ENCODE measurements at regions not wholly inside any gene's neighbourhood (a gene's known extent, or its start where the extent isn't known, plus 50 kb on each side); places are given as distances from the start of the nearest gene placed in this dataset.

DNA sequence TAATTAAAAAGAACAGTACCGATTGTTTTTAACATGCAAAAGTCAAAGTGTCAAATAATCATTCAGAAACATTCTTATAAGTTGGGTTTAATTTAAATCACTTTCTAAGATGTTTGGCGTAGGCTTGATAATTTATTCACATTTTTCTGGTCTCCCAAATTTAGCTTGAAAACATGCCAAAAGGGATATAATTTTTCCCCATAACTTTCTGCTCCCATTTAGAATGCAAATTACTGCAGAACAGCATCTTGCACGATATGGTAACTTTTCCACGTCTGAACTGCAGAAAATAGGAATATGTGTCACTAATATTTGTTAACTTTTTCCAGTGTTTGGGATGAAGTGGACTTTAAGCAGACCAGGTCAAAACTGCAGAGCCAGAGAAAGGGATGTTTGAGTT, 1592.4 kb upstream of the SEL1L start:
- TF ChIP-seq, protein P1, sequence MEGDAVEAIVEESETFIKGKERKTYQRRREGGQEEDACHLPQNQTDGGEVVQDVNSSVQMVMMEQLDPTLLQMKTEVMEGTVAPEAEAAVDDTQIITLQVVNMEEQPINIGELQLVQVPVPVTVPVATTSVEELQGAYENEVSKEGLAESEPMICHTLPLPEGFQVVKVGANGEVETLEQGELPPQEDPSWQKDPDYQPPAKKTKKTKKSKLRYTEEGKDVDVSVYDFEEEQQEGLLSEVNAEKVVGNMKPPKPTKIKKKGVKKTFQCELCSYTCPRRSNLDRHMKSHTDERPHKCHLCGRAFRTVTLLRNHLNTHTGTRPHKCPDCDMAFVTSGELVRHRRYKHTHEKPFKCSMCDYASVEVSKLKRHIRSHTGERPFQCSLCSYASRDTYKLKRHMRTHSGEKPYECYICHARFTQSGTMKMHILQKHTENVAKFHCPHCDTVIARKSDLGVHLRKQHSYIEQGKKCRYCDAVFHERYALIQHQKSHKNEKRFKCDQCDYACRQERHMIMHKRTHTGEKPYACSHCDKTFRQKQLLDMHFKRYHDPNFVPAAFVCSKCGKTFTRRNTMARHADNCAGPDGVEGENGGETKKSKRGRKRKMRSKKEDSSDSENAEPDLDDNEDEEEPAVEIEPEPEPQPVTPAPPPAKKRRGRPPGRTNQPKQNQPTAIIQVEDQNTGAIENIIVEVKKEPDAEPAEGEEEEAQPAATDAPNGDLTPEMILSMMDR (IDR thresholded peaks at IDR 0.05): no peak
- no peak for TF ChIP-seq POLR2A (IDR thresholded peaks at IDR 0.05)
- H3K27me3 ChIP-seq: no peaks in the 10 kb centered on the region
- H3K4me3 ChIP-seq: no peak overlapping the region
- intact Hi-C loops (cut with DNase I): no loop called here
- no peak overlapping the region for H3K27ac ChIP-seq
- H3K9me3 ChIP-seq (replicated peaks in 1 of 3): no peaks in the 10 kb centered on the region
- H3K36me3 ChIP-seq (replicated peaks in 1 of 2): no peaks in the 10 kb centered on the region
- WGBS, 4 donors: 70 to 84% (median 73%) methylated on average over 4 of the region's 4 CpGs
- H3K4me1 ChIP-seq (replicated peaks in 1 of 2): no peaks in the 10 kb centered on the region
- DNase-seq: no peak

DNA sequence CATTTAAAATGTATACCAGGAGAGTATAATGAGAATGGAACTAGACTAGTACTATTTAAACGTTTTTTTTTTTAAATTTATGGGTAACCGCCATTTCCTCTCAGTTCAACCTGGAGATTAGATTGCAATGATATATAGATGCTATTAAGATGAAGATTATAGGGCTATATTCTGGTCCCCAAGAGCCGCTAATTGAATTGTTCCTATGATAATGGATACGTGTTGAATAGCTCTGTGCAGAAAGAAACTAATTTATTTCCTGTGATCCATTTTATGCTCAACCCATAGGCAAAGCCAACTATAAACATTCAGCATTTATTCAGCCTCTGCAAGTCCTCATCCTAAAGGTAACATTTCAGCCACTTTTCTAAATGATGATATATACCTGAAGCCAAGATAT, 1595.1 kb upstream of the SEL1L start:
- 58 to 70% (median 67%) methylated on average over 4 of the region's 4 CpGs for WGBS, 4 donors
- no peak for TF ChIP-seq POLR2A (IDR thresholded peaks at IDR 0.05)
- TF ChIP-seq, protein P1 (IDR thresholded peaks at IDR 0.05): no peak
- H3K27me3 ChIP-seq: no peaks in the 10 kb centered on the region
- no peaks in the 10 kb centered on the region for H3K9me3 ChIP-seq (replicated peaks in 1 of 3)
- no peaks in the 10 kb centered on the region for H3K36me3 ChIP-seq (replicated peaks in 1 of 2)
- no peaks in the 10 kb centered on the region for H3K4me1 ChIP-seq (replicated peaks in 1 of 2)
- intact Hi-C loops (cut with DNase I): no loop called here
- DNase-seq: no peak
- no peak overlapping the region for H3K4me3 ChIP-seq
- H3K27ac ChIP-seq: no peak overlapping the region

DNA sequence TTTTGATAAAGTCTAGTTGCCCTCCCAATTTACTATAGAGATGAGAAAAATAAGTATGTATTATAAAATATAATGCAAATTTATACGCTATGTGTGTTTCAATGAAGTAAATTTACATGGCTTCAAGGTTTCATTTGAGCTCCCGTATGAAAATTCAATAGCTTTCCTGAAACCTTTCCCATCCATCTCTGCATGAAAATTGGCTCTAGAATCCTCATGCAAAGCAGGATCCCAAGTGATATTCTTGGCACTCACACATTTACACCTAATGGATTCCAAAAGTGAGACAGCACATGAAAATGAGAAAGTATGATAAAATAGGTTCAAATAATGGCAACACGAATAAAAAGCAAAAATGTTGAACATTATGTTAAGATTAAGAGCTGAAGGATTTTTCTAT, 1595.8 kb upstream of the SEL1L start:
- no peaks in the 10 kb centered on the region for H3K4me1 ChIP-seq (replicated peaks in 1 of 2)
- H3K36me3 ChIP-seq (replicated peaks in 1 of 2): no peaks in the 10 kb centered on the region
- intact Hi-C loops (cut with DNase I): no loop called here
- no peak overlapping the region for H3K27ac ChIP-seq
- no peaks in the 10 kb centered on the region for H3K9me3 ChIP-seq (replicated peaks in 1 of 3)
- WGBS, 4 donors: 72 to 85% (median 76%) methylated on average over 3 of the region's 3 CpGs
- no peak overlapping the region for H3K4me3 ChIP-seq
- no peaks in the 10 kb centered on the region for H3K27me3 ChIP-seq
- DNase-seq: no peak
- TF ChIP-seq POLR2A (IDR thresholded peaks at IDR 0.05): no peak
- TF ChIP-seq, protein P1 (IDR thresholded peaks at IDR 0.05): no peak

DNA sequence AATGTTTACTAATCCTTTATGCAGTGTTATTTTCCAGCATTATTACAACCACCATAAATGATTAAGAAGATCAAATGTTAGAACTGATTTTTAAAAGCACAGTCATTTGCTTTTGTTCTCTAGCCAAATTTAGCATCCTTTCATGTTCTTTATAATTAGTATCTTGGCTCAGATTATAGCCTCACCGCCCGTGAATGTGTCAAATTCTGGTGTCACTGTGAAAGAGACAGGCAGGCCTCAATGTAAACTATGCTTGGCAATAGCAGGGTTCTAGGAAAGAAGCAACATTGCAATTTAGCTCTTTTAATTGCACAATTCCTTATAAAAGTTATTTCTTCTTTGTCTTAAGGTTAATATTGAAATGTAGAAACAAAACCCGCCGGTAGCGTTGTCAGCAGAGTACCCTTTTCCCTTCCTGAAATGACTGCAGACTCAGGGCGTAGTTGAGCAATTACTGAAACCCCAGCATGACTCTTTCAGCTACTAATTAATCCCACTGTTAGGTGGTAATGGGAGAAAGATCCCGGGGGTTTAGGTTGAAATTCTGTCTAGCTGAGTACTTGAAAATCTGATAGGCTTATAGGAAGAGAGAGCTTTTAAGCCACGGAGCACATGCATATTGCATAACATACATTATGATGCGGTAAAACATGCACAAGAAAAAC, 1600.5 kb upstream of the SEL1L start:
- H3K4me3 ChIP-seq: no peak overlapping the region
- no peak overlapping the region for H3K27ac ChIP-seq
- no peaks in the 10 kb centered on the region for H3K4me1 ChIP-seq (replicated peaks in 1 of 2)
- no peaks in the 10 kb centered on the region for H3K27me3 ChIP-seq
- intact Hi-C loops (cut with DNase I): no loop called here
- 69 to 74% (median 71%) methylated on average over 9 of the region's 9 CpGs for WGBS, 4 donors
- no peaks in the 10 kb centered on the region for H3K36me3 ChIP-seq (replicated peaks in 1 of 2)
- H3K9me3 ChIP-seq (replicated peaks in 1 of 3): no peaks in the 10 kb centered on the region
- DNase-seq: no peak
- TF ChIP-seq, protein P1 (IDR thresholded peaks at IDR 0.05): no peak
- TF ChIP-seq POLR2A (IDR thresholded peaks at IDR 0.05): no peak
